GM19351 (cell line): ENCODE measurements at regions not wholly inside any gene's neighbourhood (a gene's known extent, or its start where the extent isn't known, plus 50 kb on each side); places are given as distances from the start of the nearest gene placed in this dataset.
A peak's percentile ranks its signal among the peaks of the same experiment; 100 is the strongest.
"Not testable (repeated sequence)": the region's sequence is repeated elsewhere in the genome, so short reads cannot be mapped to it uniquely, and the experiment has no call there.

Experiments
- ATAC-seq: cut with Tn5 transposase; IDR thresholded peaks from one replicate; pipeline ENCODE4 v1.9.1; 2021; ENCODE audit warnings: mild to moderate bottlenecking, moderate library complexity; ENCODE audit not compliant: unreplicated experiment

- no peak for ATAC-seq
These were observed 678.3 kb upstream of the LRRN3 start for GRCh38 chr7:110412614-110413013.

GRCh38 chr7:110413038-110413437 lies 677.9 kb upstream of the LRRN3 start:
- no peak for ATAC-seq

GRCh38 chr7:110417611-110418010 lies 673.3 kb upstream of the LRRN3 start:
- ATAC-seq, result no peak

- ATAC-seq, result no peak
These were observed 672.2 kb upstream of the LRRN3 start for GRCh38 chr7:110418659-110419280.

- no peak for ATAC-seq
These were observed 670.1 kb upstream of the LRRN3 start for GRCh38 chr7:110420788-110421187.

- ATAC-seq, result no peak
These were observed 669.3 kb upstream of the LRRN3 start for GRCh38 chr7:110421490-110422241.

GRCh38 chr7:110432061-110432553 lies 658.8 kb upstream of the LRRN3 start:
- no peak for ATAC-seq

- not testable (repeated sequence) for ATAC-seq
These were observed 652.0 kb upstream of the LRRN3 start for GRCh38 chr7:110438926-110439325.

- peak; percentile 91 for ATAC-seq
These were observed 648.5 kb upstream of the LRRN3 start for GRCh38 chr7:110442381-110442837.

GRCh38 chr7:110446658-110447057 lies 644.3 kb upstream of the LRRN3 start:
- no peak for ATAC-seq

GRCh38 chr7:110448918-110449317 lies 642.0 kb upstream of the LRRN3 start:
- peak; percentile 84 for ATAC-seq

- ATAC-seq, result peak; percentile 90
These were observed 636.2 kb upstream of the LRRN3 start for GRCh38 chr7:110454713-110455112.

GRCh38 chr7:110461621-110462020 lies 629.3 kb upstream of the LRRN3 start:
- ATAC-seq, result no peak

GRCh38 chr7:110470420-110470819 lies 620.5 kb upstream of the LRRN3 start:
- no peak for ATAC-seq

- not testable (repeated sequence) for ATAC-seq
These were observed 618.5 kb upstream of the LRRN3 start for GRCh38 chr7:110472419-110472818.

GRCh38 chr7:110480964-110481363 lies 610.0 kb upstream of the LRRN3 start:
- ATAC-seq, result no peak

- ATAC-seq, result no peak
These were observed 607.4 kb upstream of the LRRN3 start for GRCh38 chr7:110483553-110483952.

- ATAC-seq, result no peak
These were observed 606.6 kb upstream of the LRRN3 start for GRCh38 chr7:110484356-110484755.

GRCh38 chr7:110486549-110486948 lies 604.4 kb upstream of the LRRN3 start:
- peak; percentile 87 for ATAC-seq

- no peak for ATAC-seq
These were observed 588.0 kb upstream of the LRRN3 start for GRCh38 chr7:110502888-110503465.

- ATAC-seq, result no peak
These were observed 583.6 kb upstream of the LRRN3 start for GRCh38 chr7:110507369-110507768.

GRCh38 chr7:110507832-110508231 lies 583.1 kb upstream of the LRRN3 start:
- ATAC-seq, result no peak
